GM12872 (cell line): ENCODE measurements at regions not wholly inside any gene's neighbourhood (a gene's known extent, or its start where the extent isn't known, plus 50 kb on each side); places are given as distances from the start of the nearest gene placed in this dataset.

ENCODE experiments used
- TF ChIP-seq, protein P1 (sequence below): IDR thresholded peaks from 3 replicates; pipeline ENCODE4 v1.5.1; 2011; ENCODE audit warnings: low read depth, mild to moderate bottlenecking, low read length, moderate library complexity; ENCODE audit not compliant: insufficient read depth

DNA sequence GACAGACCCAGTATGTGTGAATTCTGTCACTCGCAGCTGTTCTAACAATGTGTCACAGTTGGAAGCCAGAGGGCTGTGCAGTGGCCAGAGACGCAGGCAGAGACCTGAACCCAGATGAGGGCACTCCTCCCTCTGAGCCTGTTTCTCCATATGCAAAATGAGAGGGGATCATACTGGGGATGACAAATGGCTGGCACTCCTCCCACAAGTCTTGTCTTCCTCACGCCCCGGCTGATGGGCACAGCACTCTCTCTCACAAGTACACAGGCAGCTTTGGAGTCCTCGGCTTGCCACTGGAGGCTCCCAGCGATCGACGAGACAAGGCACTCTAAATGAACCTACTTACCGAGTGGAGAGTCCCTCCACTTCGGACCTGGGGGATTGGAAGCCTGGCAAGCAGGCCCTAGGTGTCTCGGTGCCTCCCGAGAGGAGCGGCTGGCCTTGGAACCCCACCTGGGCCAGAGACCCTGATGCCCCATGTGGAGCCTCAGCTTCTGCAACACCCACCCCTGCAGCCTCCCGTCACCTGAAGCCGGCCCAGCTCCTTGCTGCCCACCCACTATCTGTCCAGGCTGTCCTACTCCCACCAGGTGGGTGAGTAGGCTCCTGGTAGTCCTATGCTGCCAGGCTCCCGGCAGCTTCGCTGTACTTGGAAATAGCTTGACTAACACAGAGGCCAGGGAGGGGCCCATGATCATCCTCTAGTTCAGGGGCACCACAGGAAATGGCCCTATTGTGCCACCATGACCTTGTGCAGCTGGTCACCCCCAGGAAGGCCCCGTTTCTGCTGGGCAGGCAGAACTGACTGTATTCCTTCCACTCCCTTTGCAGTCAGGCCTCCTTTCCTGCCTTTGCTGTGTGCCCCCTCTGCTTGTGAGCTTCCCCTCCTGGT lies 65.0 kb upstream of the IQSEC1 start:
- TF ChIP-seq, protein P1, sequence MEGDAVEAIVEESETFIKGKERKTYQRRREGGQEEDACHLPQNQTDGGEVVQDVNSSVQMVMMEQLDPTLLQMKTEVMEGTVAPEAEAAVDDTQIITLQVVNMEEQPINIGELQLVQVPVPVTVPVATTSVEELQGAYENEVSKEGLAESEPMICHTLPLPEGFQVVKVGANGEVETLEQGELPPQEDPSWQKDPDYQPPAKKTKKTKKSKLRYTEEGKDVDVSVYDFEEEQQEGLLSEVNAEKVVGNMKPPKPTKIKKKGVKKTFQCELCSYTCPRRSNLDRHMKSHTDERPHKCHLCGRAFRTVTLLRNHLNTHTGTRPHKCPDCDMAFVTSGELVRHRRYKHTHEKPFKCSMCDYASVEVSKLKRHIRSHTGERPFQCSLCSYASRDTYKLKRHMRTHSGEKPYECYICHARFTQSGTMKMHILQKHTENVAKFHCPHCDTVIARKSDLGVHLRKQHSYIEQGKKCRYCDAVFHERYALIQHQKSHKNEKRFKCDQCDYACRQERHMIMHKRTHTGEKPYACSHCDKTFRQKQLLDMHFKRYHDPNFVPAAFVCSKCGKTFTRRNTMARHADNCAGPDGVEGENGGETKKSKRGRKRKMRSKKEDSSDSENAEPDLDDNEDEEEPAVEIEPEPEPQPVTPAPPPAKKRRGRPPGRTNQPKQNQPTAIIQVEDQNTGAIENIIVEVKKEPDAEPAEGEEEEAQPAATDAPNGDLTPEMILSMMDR: no peak

DNA sequence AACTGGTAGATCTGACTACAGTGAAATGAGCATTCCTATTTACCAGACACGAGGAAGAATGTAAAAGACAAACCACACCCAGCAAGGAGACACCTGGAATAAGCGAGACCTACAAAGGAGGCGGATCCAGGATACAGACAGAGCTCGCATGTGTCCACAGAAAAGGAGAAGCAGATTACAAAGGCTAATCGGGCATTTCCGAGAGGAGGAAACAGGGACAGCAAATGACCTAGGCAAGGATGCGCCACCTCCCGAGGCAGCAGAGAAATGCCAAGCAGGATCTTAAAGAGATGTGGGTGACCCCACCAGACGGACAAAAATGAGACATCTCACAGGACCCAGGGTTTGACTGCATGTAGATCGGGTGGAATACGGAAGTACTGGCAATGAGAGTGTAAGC lies 63.2 kb upstream of the IQSEC1 start:
- TF ChIP-seq, protein P1: no peak

DNA sequence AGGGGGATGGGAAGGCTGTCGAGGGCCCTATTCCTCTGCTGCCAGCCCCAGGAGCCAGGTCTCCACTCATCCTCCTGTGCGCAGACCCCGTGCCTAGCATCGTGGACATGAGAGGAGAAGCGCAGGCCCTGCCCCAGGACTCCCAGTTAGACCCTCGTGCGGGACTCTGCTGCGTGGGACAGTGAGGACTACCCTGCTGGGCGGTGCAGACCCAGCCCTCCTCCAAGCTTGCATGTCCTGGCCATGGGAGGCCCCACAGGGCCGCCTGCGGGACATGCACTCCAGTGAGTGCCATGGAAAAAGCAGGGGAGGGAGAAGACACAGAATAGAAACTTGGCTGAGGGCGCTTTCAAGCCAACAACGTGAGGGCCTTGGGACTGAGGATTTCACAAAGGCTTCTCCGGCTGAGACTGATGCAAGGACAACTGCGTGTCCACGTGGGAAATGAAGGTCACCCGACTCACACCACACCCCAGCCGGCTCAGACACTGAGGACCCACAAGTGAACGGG lies 62.6 kb upstream of the IQSEC1 start:
- TF ChIP-seq, protein P1: no peak

DNA sequence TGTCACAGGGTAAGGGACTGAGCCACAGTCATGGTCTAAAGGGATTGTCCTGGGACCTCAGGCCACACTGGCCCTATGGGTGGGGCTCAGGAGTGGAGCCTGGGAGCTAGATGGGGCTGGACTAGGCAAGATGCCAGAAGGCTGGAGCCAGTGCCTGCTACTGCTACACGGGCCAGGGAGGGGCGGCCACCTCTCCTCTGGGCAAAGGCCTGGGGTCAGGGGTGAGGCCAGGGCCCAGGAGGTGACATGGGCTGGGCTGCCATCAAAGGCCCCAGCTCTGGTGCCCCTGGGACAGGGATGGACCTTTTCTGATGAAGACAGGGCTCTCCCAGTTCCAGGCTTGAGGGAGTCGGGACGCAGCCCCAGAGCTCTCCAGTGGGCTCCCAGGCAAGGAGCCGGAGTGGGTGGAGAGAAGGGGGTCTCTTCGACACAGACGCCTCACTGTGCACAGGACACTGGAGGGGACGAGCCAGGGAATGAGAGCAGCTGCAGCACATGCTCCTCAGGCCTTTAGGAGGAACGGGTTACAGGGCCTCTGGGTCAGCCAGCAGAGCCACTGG lies 62.1 kb upstream of the IQSEC1 start:
- TF ChIP-seq, protein P1: no peak

DNA sequence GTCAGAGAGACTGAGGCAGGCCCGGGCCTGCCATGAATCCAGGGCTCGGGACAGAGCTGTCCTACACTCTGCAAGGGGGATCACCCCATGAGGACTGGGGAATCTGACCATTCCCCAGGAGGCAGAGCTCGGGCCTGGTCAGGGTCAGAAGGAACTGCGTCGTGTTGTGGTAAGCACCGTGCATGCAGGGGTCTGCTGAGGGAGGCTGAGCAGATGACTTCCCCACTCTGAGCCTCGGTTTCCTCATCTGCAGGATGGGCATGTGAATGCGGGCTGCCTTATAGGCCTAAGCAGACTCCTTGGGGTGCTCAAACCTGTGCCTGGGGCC lies 61.6 kb upstream of the IQSEC1 start:
- TF ChIP-seq, protein P1: no peak

DNA sequence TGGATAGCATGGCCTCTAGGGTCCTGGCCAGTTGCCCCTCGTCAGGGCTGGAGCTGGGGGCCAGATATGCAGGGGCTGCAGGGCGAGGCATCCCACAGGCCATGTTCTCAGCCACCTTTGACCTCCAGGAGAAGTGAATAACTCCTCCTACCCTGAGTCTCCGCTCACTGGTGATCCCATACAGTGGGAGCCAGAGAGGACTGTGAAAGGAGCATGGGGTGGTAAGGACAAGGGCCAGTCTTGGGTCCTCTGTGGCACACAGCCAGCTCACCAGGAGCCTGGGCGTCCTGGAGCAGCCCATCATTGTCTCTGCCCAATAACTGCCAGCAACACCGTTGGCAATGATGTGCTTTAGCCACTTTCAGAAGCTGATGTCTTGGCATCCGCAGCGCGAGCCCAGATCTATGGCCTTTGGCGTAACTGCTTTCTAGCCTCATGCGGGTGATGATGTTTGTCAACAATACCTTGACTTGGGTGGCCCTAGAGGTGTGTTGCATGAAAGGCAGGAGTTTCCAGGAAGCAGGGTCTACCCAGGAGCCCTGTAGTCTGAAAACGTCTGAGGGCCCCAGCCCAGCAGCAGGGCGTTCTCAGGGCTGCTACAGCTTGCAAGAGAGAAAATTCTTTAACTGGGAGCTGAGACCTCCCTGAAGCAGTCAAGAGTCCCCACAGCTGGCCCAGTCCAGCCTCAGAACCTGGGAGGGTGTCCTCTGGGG lies 61.1 kb upstream of the IQSEC1 start:
- TF ChIP-seq, protein P1: no peak

DNA sequence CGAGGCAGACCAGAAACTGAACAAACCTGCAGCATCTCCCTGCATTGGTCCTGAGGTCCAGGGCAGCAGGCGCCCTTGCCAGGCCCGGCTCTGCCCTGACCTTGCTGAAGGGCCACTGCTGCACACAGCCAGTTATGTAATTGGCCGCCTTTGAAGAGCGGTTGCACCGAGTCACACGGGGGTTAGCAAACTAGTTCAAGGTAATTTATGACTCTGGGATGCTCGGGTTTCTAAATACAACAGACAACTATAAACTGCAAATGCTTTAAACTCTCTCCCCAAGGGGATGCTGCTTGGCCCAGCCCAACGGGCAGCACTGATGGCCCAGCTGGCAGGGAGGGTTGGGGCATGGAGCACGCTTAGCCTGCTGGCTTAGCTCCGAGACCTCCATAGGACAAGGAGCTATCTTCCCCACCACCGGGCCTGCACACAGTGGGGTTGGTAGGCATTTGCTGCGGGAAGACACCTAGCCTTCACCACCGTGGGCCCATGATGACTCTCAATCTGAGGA lies 60.3 kb upstream of the IQSEC1 start:
- TF ChIP-seq, protein P1: no peak
